ENCODE measurements at regions not wholly inside any gene's neighbourhood (a gene's known extent, or its start where the extent isn't known, plus 50 kb on each side); places are given as distances from the start of the nearest gene placed in this dataset.

- H3K79me2 ChIP-seq (ENCODE audit: insufficient read depth, low read length): no peaks in the 10 kb centered on the region
- H2AFZ ChIP-seq (ENCODE audit: low read length): no peak overlapping the region
- H3K9me3 ChIP-seq (ENCODE audit: insufficient read depth, low read depth, low read length): no peaks in the 10 kb centered on the region
- no peak overlapping the region for H3K4me3 ChIP-seq (ENCODE audit: low read length, poor library complexity, severe bottlenecking)
- TF ChIP-seq EZH2phosphoT487 (IDR thresholded peaks at IDR 0.05; ENCODE audit: borderline replicate concordance) (no peak), CTCF (conservative IDR thresholded peaks at IDR 0.05; ENCODE audit: low read length) (no peak)
- H3K9ac ChIP-seq (ENCODE audit: low read depth, low read length, poor library complexity, severe bottlenecking): no peak overlapping the region
- H3K4me1 ChIP-seq (ENCODE audit: insufficient read depth, low read length, poor library complexity, severe bottlenecking): no peaks in the 10 kb centered on the region
- H3K36me3 ChIP-seq (ENCODE audit: insufficient read depth, low read length): no peaks in the 10 kb centered on the region
- H3K4me2 ChIP-seq (ENCODE audit: low read depth, low read length, poor library complexity, severe bottlenecking): no peak overlapping the region
- H4K20me1 ChIP-seq (ENCODE audit: insufficient read depth, low read length, poor library complexity, severe bottlenecking): no peaks in the 10 kb centered on the region
- no peaks in the 10 kb centered on the region for H3F3A ChIP-seq (ENCODE audit: low read depth)
- H3K9me2 ChIP-seq (replicated peaks; ENCODE audit: low read depth, low read length): no peaks in the 10 kb centered on the region
- no peaks in the 10 kb centered on the region for H3K27me3 ChIP-seq (ENCODE audit: insufficient read depth, low read length, poor library complexity, severe bottlenecking)
Observed at GRCh38 chr4:116342143-116342542, 743.2 kb downstream of the TRAM1L1 start.

DNA sequence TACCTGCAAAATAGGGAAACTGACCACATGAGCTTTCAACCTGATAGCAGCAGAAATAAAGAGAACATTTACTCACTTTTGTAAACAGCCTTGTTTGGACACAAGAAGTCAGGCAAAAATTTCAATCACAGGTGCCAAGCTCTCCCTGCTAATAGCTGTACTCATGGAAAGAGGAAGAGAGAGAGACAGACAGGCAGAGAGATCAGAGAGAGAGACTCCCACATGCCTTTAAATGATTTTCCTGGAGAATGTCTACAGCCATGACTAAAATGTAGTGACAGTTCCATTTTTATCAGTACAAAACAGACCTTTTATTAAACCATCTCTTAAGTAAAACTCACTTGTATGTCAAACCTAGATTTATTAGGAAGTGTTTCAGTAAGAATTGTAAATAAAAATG, 752.9 kb downstream of the TRAM1L1 start:
- Histone ChIP-seq H3K36me3 (ENCODE audit: insufficient read depth, low read length) (no peaks in the 10 kb centered on the region), H3K9ac (ENCODE audit: low read depth, low read length, poor library complexity, severe bottlenecking) (no peak overlapping the region), H3K4me2 (ENCODE audit: low read depth, low read length, poor library complexity, severe bottlenecking) (no peak overlapping the region)

GRCh38 chr4:116328261-116328860, 757.0 kb downstream of the TRAM1L1 start:
- Histone ChIP-seq H3K27me3 (ENCODE audit: insufficient read depth, low read length, poor library complexity, severe bottlenecking) (no peaks in the 10 kb centered on the region), H4K20me1 (ENCODE audit: insufficient read depth, low read length, poor library complexity, severe bottlenecking) (no peaks in the 10 kb centered on the region), H3F3A (ENCODE audit: low read depth) (no peaks in the 10 kb centered on the region), H3K9ac (ENCODE audit: low read depth, low read length, poor library complexity, severe bottlenecking) (no peak overlapping the region), H3K9me2 (replicated peaks; ENCODE audit: low read depth, low read length) (no peaks in the 10 kb centered on the region), H3K79me2 (ENCODE audit: insufficient read depth, low read length) (no peaks in the 10 kb centered on the region), H3K4me3 (ENCODE audit: low read length, poor library complexity, severe bottlenecking) (no peak overlapping the region), H3K4me2 (ENCODE audit: low read depth, low read length, poor library complexity, severe bottlenecking) (no peak overlapping the region), H3K9me3 (ENCODE audit: insufficient read depth, low read depth, low read length) (no peaks in the 10 kb centered on the region), H3K4me1 (ENCODE audit: insufficient read depth, low read length, poor library complexity, severe bottlenecking) (no peaks in the 10 kb centered on the region), H3K36me3 (ENCODE audit: insufficient read depth, low read length) (no peaks in the 10 kb centered on the region), H2AFZ (ENCODE audit: low read length) (no peak overlapping the region)
- no peak for TF ChIP-seq EZH2phosphoT487 (IDR thresholded peaks at IDR 0.05; ENCODE audit: borderline replicate concordance)
- TF ChIP-seq CTCF (conservative IDR thresholded peaks at IDR 0.05; ENCODE audit: low read length): no peak

More for the DNA sequence above, 752.9 kb downstream of the TRAM1L1 start:
- no peaks in the 10 kb centered on the region for H3K27me3 ChIP-seq (ENCODE audit: insufficient read depth, low read length, poor library complexity, severe bottlenecking)
- H2AFZ ChIP-seq (ENCODE audit: low read length): no peak overlapping the region
- H3K9me2 ChIP-seq (replicated peaks; ENCODE audit: low read depth, low read length): no peaks in the 10 kb centered on the region
- H3K4me3 ChIP-seq (ENCODE audit: low read length, poor library complexity, severe bottlenecking): no peak overlapping the region
- H3K4me1 ChIP-seq (ENCODE audit: insufficient read depth, low read length, poor library complexity, severe bottlenecking): no peaks in the 10 kb centered on the region
- no peak for TF ChIP-seq CTCF (conservative IDR thresholded peaks at IDR 0.05; ENCODE audit: low read length)
- no peak for TF ChIP-seq EZH2phosphoT487 (IDR thresholded peaks at IDR 0.05; ENCODE audit: borderline replicate concordance)
- H3K9me3 ChIP-seq (ENCODE audit: insufficient read depth, low read depth, low read length): no peaks in the 10 kb centered on the region
- no peaks in the 10 kb centered on the region for H4K20me1 ChIP-seq (ENCODE audit: insufficient read depth, low read length, poor library complexity, severe bottlenecking)
- no peaks in the 10 kb centered on the region for H3K79me2 ChIP-seq (ENCODE audit: insufficient read depth, low read length)
- no peaks in the 10 kb centered on the region for H3F3A ChIP-seq (ENCODE audit: low read depth)
